ENCODE measurements at regions not wholly inside any gene's neighbourhood (a gene's known extent, or its start where the extent isn't known, plus 50 kb on each side); places are given as distances from the start of the nearest gene placed in this dataset.

GRCh38 chr2:182521453-182522404, 94.9 kb upstream of the PDE1A start:
- Histone ChIP-seq H3K27me3 (ENCODE audit: insufficient read depth, poor library complexity, severe bottlenecking) (no peaks in the 10 kb centered on the region), H3K36me3 (ENCODE audit: low read depth) (no peaks in the 10 kb centered on the region), H3K27ac (ENCODE audit: poor library complexity, severe bottlenecking) (no peak overlapping the region), H3K9me3 (ENCODE audit: severe bottlenecking) (no peaks in the 10 kb centered on the region), H3K4me3 (ENCODE audit: severe bottlenecking) (no peak overlapping the region), H3K4me1 (ENCODE audit: insufficient read depth, poor library complexity, severe bottlenecking) (no peaks in the 10 kb centered on the region)
- no peak for TF ChIP-seq CTCF (IDR thresholded peaks at IDR 0.05; ENCODE audit: poor library complexity, severe bottlenecking)
- DNase-seq (ENCODE audit: low spot score) (no peak), ATAC-seq (ENCODE audit: low read depth) (no peak)

- DNase-seq (ENCODE audit: low spot score): no peak
- no peaks in the 10 kb centered on the region for H3K36me3 ChIP-seq (ENCODE audit: low read depth)
These were observed 95.6 kb upstream of the PDE1A start for GRCh38 chr2:182522405-182522896.

DNA sequence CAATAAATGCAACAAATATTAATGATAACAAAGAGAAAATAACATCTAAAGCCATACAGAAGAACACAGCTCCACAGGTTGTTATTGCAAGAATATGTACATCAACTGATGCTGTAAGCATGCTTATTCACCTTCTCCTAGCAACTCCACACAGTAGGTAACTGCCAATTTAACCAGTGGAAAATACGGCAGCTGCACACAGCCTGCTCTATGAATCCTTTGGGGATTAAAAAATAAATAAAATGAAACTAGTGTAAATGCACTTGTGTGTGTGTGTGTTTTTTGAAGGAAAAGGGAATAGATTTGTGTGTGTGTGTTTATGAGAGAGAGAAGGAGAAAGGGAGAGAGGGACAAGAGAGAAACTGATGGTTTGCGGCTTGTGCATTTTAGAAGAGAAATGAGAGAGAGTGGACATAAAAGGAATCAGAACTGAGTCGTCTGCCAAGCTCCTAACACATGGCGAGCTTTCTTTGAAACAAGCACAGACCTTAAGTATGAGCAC, 96.2 kb upstream of the PDE1A start:
- ATAC-seq (ENCODE audit: low read depth): no peak
- Histone ChIP-seq H3K36me3 (ENCODE audit: low read depth) (no peaks in the 10 kb centered on the region), H3K4me1 (ENCODE audit: insufficient read depth, poor library complexity, severe bottlenecking) (no peaks in the 10 kb centered on the region), H3K4me3 (ENCODE audit: severe bottlenecking) (no peak overlapping the region), H3K9me3 (ENCODE audit: severe bottlenecking) (no peaks in the 10 kb centered on the region), H3K27me3 (ENCODE audit: insufficient read depth, poor library complexity, severe bottlenecking) (no peaks in the 10 kb centered on the region), H3K27ac (ENCODE audit: poor library complexity, severe bottlenecking) (no peak overlapping the region)
- DNase-seq (ENCODE audit: low spot score): no peak
- TF ChIP-seq CTCF (IDR thresholded peaks at IDR 0.05; ENCODE audit: poor library complexity, severe bottlenecking): no peak

More at GRCh38 chr2:182522405-182522896, 95.6 kb upstream of the PDE1A start:
- ATAC-seq (ENCODE audit: low read depth): peak; percentile 40; the same call in 2 of the 3 replicates
- no peak overlapping the region for H3K27ac ChIP-seq (ENCODE audit: poor library complexity, severe bottlenecking)
- H3K9me3 ChIP-seq (ENCODE audit: severe bottlenecking): no peaks in the 10 kb centered on the region
- no peak overlapping the region for H3K4me3 ChIP-seq (ENCODE audit: severe bottlenecking)
- TF ChIP-seq CTCF (IDR thresholded peaks at IDR 0.05; ENCODE audit: poor library complexity, severe bottlenecking): no peak
- H3K27me3 ChIP-seq (ENCODE audit: insufficient read depth, poor library complexity, severe bottlenecking): no peaks in the 10 kb centered on the region
- no peaks in the 10 kb centered on the region for H3K4me1 ChIP-seq (ENCODE audit: insufficient read depth, poor library complexity, severe bottlenecking)

- no peak overlapping the region for H3K4me3 ChIP-seq (ENCODE audit: severe bottlenecking)
- DNase-seq (ENCODE audit: low spot score) (no peak), ATAC-seq (ENCODE audit: low read depth) (no peak)
- H3K36me3 ChIP-seq (ENCODE audit: low read depth): no peaks in the 10 kb centered on the region
- no peaks in the 10 kb centered on the region for H3K9me3 ChIP-seq (ENCODE audit: severe bottlenecking)
- H3K27me3 ChIP-seq (ENCODE audit: insufficient read depth, poor library complexity, severe bottlenecking): no peaks in the 10 kb centered on the region
- H3K4me1 ChIP-seq (ENCODE audit: insufficient read depth, poor library complexity, severe bottlenecking): no peaks in the 10 kb centered on the region
- no peak overlapping the region for H3K27ac ChIP-seq (ENCODE audit: poor library complexity, severe bottlenecking)
- no peak for TF ChIP-seq CTCF (IDR thresholded peaks at IDR 0.05; ENCODE audit: poor library complexity, severe bottlenecking)
These were observed 103.8 kb upstream of the PDE1A start for GRCh38 chr2:182530636-182531035.
